Loucy (cell line): ENCODE measurements at regions not wholly inside any gene's neighbourhood (a gene's known extent, or its start where the extent isn't known, plus 50 kb on each side); places are given as distances from the start of the nearest gene placed in this dataset.

Experiments
- H2AFZ ChIP-seq: fragments of 200-600 bp; sonication (generic); 2 replicates; pipeline ENCODE4 v1.6.0; 2016; ENCODE audit warnings: antibody characterized with exemption, mild to moderate bottlenecking, low read length, moderate library complexity
- H3F3A ChIP-seq: fragments of 200-600 bp; 2 replicates; pipeline ENCODE4 v1.6.0; 2016; ENCODE audit warnings: antibody characterized with exemption, low read depth, mild to moderate bottlenecking
- H3K27me3 ChIP-seq: fragments of 200-600 bp; sonication (generic); 2 replicates; pipeline ENCODE4 v1.6.1; 2014; ENCODE audit warnings: low read length, mild to moderate bottlenecking; ENCODE audit not compliant: insufficient read depth, poor library complexity, severe bottlenecking
- H3K36me3 ChIP-seq: fragments of 200-600 bp; sonication (generic); 2 replicates; pipeline ENCODE4 v1.6.1; 2016; ENCODE audit warnings: low read length; ENCODE audit not compliant: insufficient read depth
- H3K4me1 ChIP-seq: fragments of 200-600 bp; sonication (generic); 2 replicates; pipeline ENCODE4 v1.5.1; 2014; ENCODE audit warnings: low read length, mild to moderate bottlenecking; ENCODE audit not compliant: insufficient read depth, poor library complexity, severe bottlenecking
- H3K4me2 ChIP-seq: fragments of 200-600 bp; sonication (generic); 2 replicates; pipeline ENCODE4 v1.6.0; 2014; ENCODE audit warnings: antibody characterized with exemption, low read length, low read depth, mild to moderate bottlenecking; ENCODE audit not compliant: poor library complexity, severe bottlenecking
- H3K4me3 ChIP-seq: fragments of 200-600 bp; sonication (generic); 2 replicates; pipeline ENCODE4 v1.5.1; 2014; ENCODE audit warnings: low read length, mild to moderate bottlenecking, mixed read lengths; ENCODE audit not compliant: poor library complexity, severe bottlenecking
- H3K79me2 ChIP-seq: fragments of 200-600 bp; sonication (generic); 2 replicates; pipeline ENCODE4 v1.6.1; 2014; ENCODE audit warnings: low read length; ENCODE audit not compliant: insufficient read depth
- H3K9ac ChIP-seq: fragments of 200-600 bp; sonication (generic); 2 replicates; pipeline ENCODE4 v1.6.0; 2014; ENCODE audit warnings: mild to moderate bottlenecking, low read depth, low read length, moderate library complexity; ENCODE audit not compliant: poor library complexity, severe bottlenecking
- H3K9me2 ChIP-seq: fragments of 200-600 bp; sonication (generic); replicated peaks from 2 replicates; pipeline ENCODE4 v1.6.1; 2016; ENCODE audit warnings: low read depth, low read length, mixed read lengths
- H3K9me3 ChIP-seq: fragments of 200-600 bp; sonication (generic); 2 replicates; pipeline ENCODE4 v1.6.1; 2014; ENCODE audit warnings: mild to moderate bottlenecking, antibody characterized with exemption, low read length, low read depth; ENCODE audit not compliant: insufficient read depth
- H4K20me1 ChIP-seq: fragments of 200-600 bp; sonication (generic); 2 replicates; pipeline ENCODE4 v1.6.0; 2014; ENCODE audit warnings: antibody characterized with exemption, low read length, mild to moderate bottlenecking; ENCODE audit not compliant: insufficient read depth, poor library complexity, severe bottlenecking
- CTCF ChIP-seq: fragments of 200-600 bp; sonication (generic); conservative IDR thresholded peaks from 2 replicates; pipeline ENCODE4 v1.5.1; 2014; ENCODE audit warnings: mild to moderate bottlenecking, antibody characterized with exemption, low read length
- EZH2phosphoT487 ChIP-seq: fragments of 200-600 bp; IDR thresholded peaks from 2 replicates; pipeline ENCODE4 v1.6.1; 2018; ENCODE audit warnings: antibody characterized with exemption, mild to moderate bottlenecking, moderate library complexity, borderline replicate concordance

DNA sequence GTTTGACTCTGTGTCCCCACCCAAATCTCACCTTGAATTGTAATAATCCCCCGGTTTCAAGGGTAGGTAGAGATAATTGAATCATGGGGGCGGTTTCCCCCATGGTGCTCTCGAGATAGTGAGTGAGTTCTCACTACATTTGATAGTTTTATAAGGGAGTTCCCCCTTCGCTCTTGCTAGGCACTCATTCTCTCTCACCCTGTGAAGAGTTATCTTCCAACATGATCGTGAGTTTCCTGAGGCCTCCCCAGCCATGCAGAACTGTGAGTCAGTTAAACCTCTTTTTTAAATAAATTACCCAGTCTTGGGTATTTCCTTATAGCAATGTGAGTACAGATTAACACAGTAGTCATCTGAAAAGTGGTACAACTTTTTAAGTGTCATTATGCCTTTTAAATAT, 913.5 kb upstream of the LRRN3 start:
- no peaks in the 10 kb centered on the region for H3K36me3 ChIP-seq
- H3K27me3 ChIP-seq, result no peaks in the 10 kb centered on the region
- TF ChIP-seq CTCF (no peak), EZH2phosphoT487 (no peak)
- no peaks in the 10 kb centered on the region for H4K20me1 ChIP-seq
- H3K9ac ChIP-seq, result no peak overlapping the region
- no peak overlapping the region for H2AFZ ChIP-seq
- 0 out of 2 replicates have a peak, but pooled peaks cover 6% of the 10 kb centered on the region for H3K9me2 ChIP-seq
- no peaks in the 10 kb centered on the region for H3K4me1 ChIP-seq
- H3K4me3 ChIP-seq, result no peak overlapping the region
- H3K79me2 ChIP-seq, result no peaks in the 10 kb centered on the region
- no peak overlapping the region for H3K4me2 ChIP-seq
- H3F3A ChIP-seq, result no peaks in the 10 kb centered on the region
- H3K9me3 ChIP-seq, result no peaks in the 10 kb centered on the region

GRCh38 chr7:110179037-110179436, 911.9 kb upstream of the LRRN3 start:
- Histone ChIP-seq H3K36me3 (no peaks in the 10 kb centered on the region), H3K9me2 (0 out of 2 replicates have a peak, but pooled peaks cover 6% of the 10 kb centered on the region), H3K27me3 (no peaks in the 10 kb centered on the region), H3K79me2 (no peaks in the 10 kb centered on the region), H4K20me1 (no peaks in the 10 kb centered on the region), H3K4me1 (no peaks in the 10 kb centered on the region), H3F3A (no peaks in the 10 kb centered on the region), H3K9me3 (no peaks in the 10 kb centered on the region), H3K4me3 (no peak overlapping the region), H3K9ac (no peak overlapping the region), H3K4me2 (no peak overlapping the region), H2AFZ (no peak overlapping the region)
- TF ChIP-seq EZH2phosphoT487, result no peak
- TF ChIP-seq CTCF, result no peak

DNA sequence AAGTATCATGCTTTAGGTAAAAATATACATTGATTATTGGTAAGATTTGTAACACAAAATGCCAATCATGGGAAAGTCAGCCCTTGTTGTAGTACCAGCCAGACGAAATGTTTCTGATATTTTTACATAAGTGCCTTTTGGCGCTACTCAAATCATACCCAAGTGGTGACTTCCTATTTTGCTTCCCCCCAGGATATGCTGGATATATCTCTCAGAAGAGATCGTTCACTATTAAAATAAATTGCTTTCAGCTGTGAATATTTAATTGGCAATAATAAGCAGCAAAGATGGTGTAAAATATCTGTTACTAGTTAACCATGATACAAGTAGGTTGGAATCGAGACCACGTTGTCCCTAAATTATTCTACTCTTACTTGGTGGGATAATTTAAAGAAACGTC, 909.2 kb upstream of the LRRN3 start:
- H3K9ac ChIP-seq, result no peak overlapping the region
- no peak overlapping the region for H2AFZ ChIP-seq
- H3K79me2 ChIP-seq, result no peaks in the 10 kb centered on the region
- no peaks in the 10 kb centered on the region for H3F3A ChIP-seq
- H3K4me2 ChIP-seq, result no peak overlapping the region
- no peaks in the 10 kb centered on the region for H3K36me3 ChIP-seq
- no peak for TF ChIP-seq CTCF
- TF ChIP-seq EZH2phosphoT487, result no peak
- no peaks in the 10 kb centered on the region for H3K27me3 ChIP-seq
- no peak overlapping the region for H3K4me3 ChIP-seq
- H4K20me1 ChIP-seq, result no peaks in the 10 kb centered on the region
- H3K9me3 ChIP-seq, result no peaks in the 10 kb centered on the region
- H3K4me1 ChIP-seq, result no peaks in the 10 kb centered on the region
- H3K9me2 ChIP-seq, result 0 out of 2 replicates have a peak, but pooled peaks cover 6% of the 10 kb centered on the region
